ENCODE measurements at regions not wholly inside any gene's neighbourhood (a gene's known extent, or its start where the extent isn't known, plus 50 kb on each side); places are given as distances from the start of the nearest gene placed in this dataset.

- DNase-seq: no peak
Observed at GRCh38 chr9:26296910-26297572, 595.6 kb downstream of the CAAP1 start.

- DNase-seq: peak; percentile 36
Observed at GRCh38 chr9:26292943-26293342, 599.7 kb downstream of the CAAP1 start.

- DNase-seq: no peak
Observed at GRCh38 chr9:26271495-26272122, 593.4 kb upstream of the TUSC1 start.

- DNase-seq: no peak
Observed at GRCh38 chr9:26266146-26266793, 588.0 kb upstream of the TUSC1 start.

- peak; percentile 60 for DNase-seq
Observed at GRCh38 chr9:26264709-26265601, 586.7 kb upstream of the TUSC1 start.

GRCh38 chr9:26263478-26263877 lies 585.2 kb upstream of the TUSC1 start:
- no peak for DNase-seq

GRCh38 chr9:26262421-26263107 lies 584.3 kb upstream of the TUSC1 start:
- DNase-seq: no peak

GRCh38 chr9:26261503-26262330 lies 583.5 kb upstream of the TUSC1 start:
- DNase-seq: no peak

- no peak for DNase-seq
Observed at GRCh38 chr9:26260238-26260637, 582.0 kb upstream of the TUSC1 start.

- DNase-seq: no peak
Observed at GRCh38 chr9:26247861-26248260, 569.6 kb upstream of the TUSC1 start.

GRCh38 chr9:26244661-26245451 lies 566.6 kb upstream of the TUSC1 start:
- no peak for DNase-seq

GRCh38 chr9:26243726-26244125 lies 565.5 kb upstream of the TUSC1 start:
- DNase-seq: no peak

- no peak for DNase-seq
Observed at GRCh38 chr9:26243029-26243697, 564.9 kb upstream of the TUSC1 start.

- no peak for DNase-seq
Observed at GRCh38 chr9:26240020-26240419, 561.8 kb upstream of the TUSC1 start.

- no peak for DNase-seq
Observed at GRCh38 chr9:26237256-26237655, 559.0 kb upstream of the TUSC1 start.

GRCh38 chr9:26234865-26235264 lies 556.6 kb upstream of the TUSC1 start:
- no peak for DNase-seq

GRCh38 chr9:26231391-26231790 lies 553.1 kb upstream of the TUSC1 start:
- no peak for DNase-seq

GRCh38 chr9:26229324-26230054 lies 551.2 kb upstream of the TUSC1 start:
- no peak for DNase-seq

- no peak for DNase-seq
Observed at GRCh38 chr9:26228273-26228672, 550.0 kb upstream of the TUSC1 start.

- DNase-seq: no peak
Observed at GRCh38 chr9:26221290-26221689, 543.0 kb upstream of the TUSC1 start.
